ENCODE measurements at regions not wholly inside any gene's neighbourhood (a gene's known extent, or its start where the extent isn't known, plus 50 kb on each side); places are given as distances from the start of the nearest gene placed in this dataset.

- DNase-seq (ENCODE audit: low read depth in 2 of 2): no peak
These were observed 539.6 kb downstream of the CCDC171 start for GRCh38 chr9:16092142-16093091.

- no peak for DNase-seq (ENCODE audit: low read depth in 2 of 2)
These were observed 545.5 kb downstream of the CCDC171 start for GRCh38 chr9:16098306-16098705.

GRCh38 chr9:16099732-16100536 lies 547.1 kb downstream of the CCDC171 start:
- DNase-seq (ENCODE audit: low read depth in 2 of 2): no peak

GRCh38 chr9:16100537-16101091 lies 547.8 kb downstream of the CCDC171 start:
- no peak for DNase-seq (ENCODE audit: low read depth in 2 of 2)

- no peak for DNase-seq (ENCODE audit: low read depth in 2 of 2)
These were observed 549.3 kb downstream of the CCDC171 start for GRCh38 chr9:16102154-16102553.

- no peak for DNase-seq (ENCODE audit: low read depth in 2 of 2)
These were observed 551.0 kb downstream of the CCDC171 start for GRCh38 chr9:16103620-16104397.

GRCh38 chr9:16105168-16106020 lies 552.6 kb downstream of the CCDC171 start:
- no peak for DNase-seq (ENCODE audit: low read depth in 2 of 2)

GRCh38 chr9:16106021-16106571 lies 553.3 kb downstream of the CCDC171 start:
- DNase-seq (ENCODE audit: low read depth in 2 of 2): no peak

GRCh38 chr9:16112116-16112515 lies 559.3 kb downstream of the CCDC171 start:
- no peak for DNase-seq (ENCODE audit: low read depth in 2 of 2)

GRCh38 chr9:16115994-16116393 lies 563.2 kb downstream of the CCDC171 start:
- DNase-seq (ENCODE audit: low read depth in 2 of 2): no peak

- no peak for DNase-seq (ENCODE audit: low read depth in 2 of 2)
These were observed 565.2 kb downstream of the CCDC171 start for GRCh38 chr9:16118043-16118442.

- DNase-seq (ENCODE audit: low read depth in 2 of 2): no peak
These were observed 566.7 kb downstream of the CCDC171 start for GRCh38 chr9:16119261-16120230.

- no peak for DNase-seq (ENCODE audit: low read depth in 2 of 2)
These were observed 567.4 kb downstream of the CCDC171 start for GRCh38 chr9:16120231-16120641.

GRCh38 chr9:16120727-16121126 lies 567.9 kb downstream of the CCDC171 start:
- DNase-seq (ENCODE audit: low read depth in 2 of 2): no peak

GRCh38 chr9:16121168-16121567 lies 568.3 kb downstream of the CCDC171 start:
- DNase-seq (ENCODE audit: low read depth in 2 of 2): no peak

GRCh38 chr9:16121601-16122286 lies 568.9 kb downstream of the CCDC171 start:
- DNase-seq (ENCODE audit: low read depth in 2 of 2): no peak

GRCh38 chr9:16125629-16126028 lies 572.8 kb downstream of the CCDC171 start:
- DNase-seq (ENCODE audit: low read depth in 2 of 2): no peak

GRCh38 chr9:16126042-16126441 lies 573.2 kb downstream of the CCDC171 start:
- no peak for DNase-seq (ENCODE audit: low read depth in 2 of 2)

- DNase-seq (ENCODE audit: low read depth in 2 of 2): no peak
These were observed 575.2 kb downstream of the CCDC171 start for GRCh38 chr9:16128003-16128402.
